ENCODE measurements at regions not wholly inside any gene's neighbourhood (a gene's known extent, or its start where the extent isn't known, plus 50 kb on each side); places are given as distances from the start of the nearest gene placed in this dataset.

- Histone ChIP-seq H3K27me3 (replicated peaks; ENCODE audit: insufficient read depth, low read length) (no peaks in the 10 kb centered on the region), H3K9me3 (replicated peaks; ENCODE audit: insufficient read depth, low read length) (no peaks in the 10 kb centered on the region), H3K9me2 (replicated peaks; ENCODE audit: insufficient read depth, low read length) (no peaks in the 10 kb centered on the region), H3K79me2 (ENCODE audit: low read length) (no peaks in the 10 kb centered on the region), H3K4me3 (ENCODE audit: low read length) (no peak overlapping the region), H3K27ac (ENCODE audit: low read length) (no peak overlapping the region), H2AFZ (ENCODE audit: low read length) (no peak overlapping the region), H3K36me3 (replicated peaks; ENCODE audit: insufficient read depth, low read length) (no peaks in the 10 kb centered on the region), H3F3A (ENCODE audit: insufficient read depth, low read length) (no peaks in the 10 kb centered on the region), H3K9ac (ENCODE audit: low read length) (no peak overlapping the region), H3K4me1 (ENCODE audit: low read length) (peaks cover 8% of the 10 kb centered on the region), H3K4me2 (ENCODE audit: low read depth, low read length) (no peak overlapping the region), H4K20me1 (ENCODE audit: insufficient read depth, low read length) (no peaks in the 10 kb centered on the region)
- TF ChIP-seq EZH2phosphoT487 (IDR thresholded peaks at IDR 0.05; ENCODE audit: low read length): no peak
- no peak for DNase-seq
Observed at GRCh38 chr10:43796781-43797180, 148.1 kb upstream of the ZNF32 start.

GRCh38 chr10:43795639-43796038, 147.0 kb upstream of the ZNF32 start:
- Histone ChIP-seq H3K4me2 (ENCODE audit: low read depth, low read length) (no peak overlapping the region), H3K9ac (ENCODE audit: low read length) (no peak overlapping the region), H3K9me2 (replicated peaks; ENCODE audit: insufficient read depth, low read length) (no peaks in the 10 kb centered on the region), H3K27me3 (replicated peaks; ENCODE audit: insufficient read depth, low read length) (no peaks in the 10 kb centered on the region), H3K4me3 (ENCODE audit: low read length) (no peak overlapping the region), H3K79me2 (ENCODE audit: low read length) (no peaks in the 10 kb centered on the region), H3K9me3 (replicated peaks; ENCODE audit: insufficient read depth, low read length) (no peaks in the 10 kb centered on the region), H3F3A (ENCODE audit: insufficient read depth, low read length) (no peaks in the 10 kb centered on the region), H3K4me1 (ENCODE audit: low read length) (peaks cover 8% of the 10 kb centered on the region), H3K36me3 (replicated peaks; ENCODE audit: insufficient read depth, low read length) (no peaks in the 10 kb centered on the region), H4K20me1 (ENCODE audit: insufficient read depth, low read length) (no peaks in the 10 kb centered on the region), H3K27ac (ENCODE audit: low read length) (peak overlapping the region; percentile 7; the same call in 1 of the 2 replicates), H2AFZ (ENCODE audit: low read length) (no peak overlapping the region)
- DNase-seq: peak; percentile 65
- TF ChIP-seq CTCF (IDR thresholded peaks at IDR 0.05; ENCODE audit: low read length) (no peak), EZH2phosphoT487 (IDR thresholded peaks at IDR 0.05; ENCODE audit: low read length) (no peak)

DNA sequence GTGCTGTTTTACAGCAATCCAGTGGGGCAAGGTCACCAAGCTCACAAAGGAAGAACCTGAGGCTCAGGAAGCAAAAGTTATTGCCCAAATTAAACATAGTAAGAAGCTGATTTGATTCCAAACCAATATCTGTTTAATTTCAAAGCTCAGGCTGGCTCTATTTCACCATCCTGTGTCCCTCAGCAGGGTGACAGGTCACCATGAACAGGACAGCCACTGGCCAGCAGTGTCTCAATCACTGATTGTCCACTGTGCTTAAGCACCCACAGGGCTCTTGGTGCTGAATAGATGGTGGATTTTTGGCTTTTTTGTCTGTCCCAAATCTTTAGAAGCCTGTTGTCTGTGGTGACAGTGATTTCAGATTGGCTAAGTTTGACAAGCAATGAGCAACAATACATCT, 146.4 kb upstream of the ZNF32 start:
- H3K27me3 ChIP-seq (replicated peaks; ENCODE audit: insufficient read depth, low read length): no peaks in the 10 kb centered on the region
- H3K4me1 ChIP-seq (ENCODE audit: low read length): peaks cover 8% of the 10 kb centered on the region

More for the DNA sequence above, 146.4 kb upstream of the ZNF32 start:
- Histone ChIP-seq H3K9ac (ENCODE audit: low read length) (no peak overlapping the region), H3K27ac (ENCODE audit: low read length) (peak overlapping the region; percentile 7; the same call in 1 of the 2 replicates), H3K9me2 (replicated peaks; ENCODE audit: insufficient read depth, low read length) (no peaks in the 10 kb centered on the region), H3K79me2 (ENCODE audit: low read length) (no peaks in the 10 kb centered on the region), H3K36me3 (replicated peaks; ENCODE audit: insufficient read depth, low read length) (no peaks in the 10 kb centered on the region), H3F3A (ENCODE audit: insufficient read depth, low read length) (no peaks in the 10 kb centered on the region), H2AFZ (ENCODE audit: low read length) (no peak overlapping the region), H3K4me2 (ENCODE audit: low read depth, low read length) (no peak overlapping the region), H3K4me3 (ENCODE audit: low read length) (no peak overlapping the region), H4K20me1 (ENCODE audit: insufficient read depth, low read length) (no peaks in the 10 kb centered on the region), H3K9me3 (replicated peaks; ENCODE audit: insufficient read depth, low read length) (no peaks in the 10 kb centered on the region)
- DNase-seq: no peak
- no peak for TF ChIP-seq EZH2 (optimal IDR thresholded peaks at IDR 0.05; ENCODE audit: low read depth, low read length)
- TF ChIP-seq CTCF (IDR thresholded peaks at IDR 0.05; ENCODE audit: low read length): no peak
- no peak for TF ChIP-seq EZH2phosphoT487 (IDR thresholded peaks at IDR 0.05; ENCODE audit: low read length)
